ENCODE measurements at regions not wholly inside any gene's neighbourhood (a gene's known extent, or its start where the extent isn't known, plus 50 kb on each side); places are given as distances from the start of the nearest gene placed in this dataset.

DNA sequence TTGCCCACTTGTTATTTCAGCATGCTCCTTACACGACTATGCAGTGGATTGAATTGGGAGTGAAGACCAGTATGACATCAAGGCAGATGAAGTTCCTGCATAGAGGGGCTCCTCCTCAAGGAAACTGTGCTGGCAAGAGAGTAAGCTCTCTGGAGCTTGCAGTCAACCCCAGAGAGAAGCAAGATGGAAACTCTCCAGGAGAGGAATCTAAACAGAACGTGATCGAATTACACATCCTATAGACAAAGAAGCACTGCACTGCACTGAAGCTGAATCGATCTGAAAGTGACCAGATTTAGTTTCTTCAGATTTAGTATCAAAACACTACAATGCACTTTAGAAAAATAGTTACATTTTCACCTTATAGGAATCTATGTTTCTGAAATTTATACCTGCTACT, 947.7 kb upstream of the TENM4 start:
- no peak for TF ChIP-seq BHLHE40 (IDR thresholded peaks at IDR 0.05; ENCODE audit: low read depth, low read length)
- TF ChIP-seq, protein P1, sequence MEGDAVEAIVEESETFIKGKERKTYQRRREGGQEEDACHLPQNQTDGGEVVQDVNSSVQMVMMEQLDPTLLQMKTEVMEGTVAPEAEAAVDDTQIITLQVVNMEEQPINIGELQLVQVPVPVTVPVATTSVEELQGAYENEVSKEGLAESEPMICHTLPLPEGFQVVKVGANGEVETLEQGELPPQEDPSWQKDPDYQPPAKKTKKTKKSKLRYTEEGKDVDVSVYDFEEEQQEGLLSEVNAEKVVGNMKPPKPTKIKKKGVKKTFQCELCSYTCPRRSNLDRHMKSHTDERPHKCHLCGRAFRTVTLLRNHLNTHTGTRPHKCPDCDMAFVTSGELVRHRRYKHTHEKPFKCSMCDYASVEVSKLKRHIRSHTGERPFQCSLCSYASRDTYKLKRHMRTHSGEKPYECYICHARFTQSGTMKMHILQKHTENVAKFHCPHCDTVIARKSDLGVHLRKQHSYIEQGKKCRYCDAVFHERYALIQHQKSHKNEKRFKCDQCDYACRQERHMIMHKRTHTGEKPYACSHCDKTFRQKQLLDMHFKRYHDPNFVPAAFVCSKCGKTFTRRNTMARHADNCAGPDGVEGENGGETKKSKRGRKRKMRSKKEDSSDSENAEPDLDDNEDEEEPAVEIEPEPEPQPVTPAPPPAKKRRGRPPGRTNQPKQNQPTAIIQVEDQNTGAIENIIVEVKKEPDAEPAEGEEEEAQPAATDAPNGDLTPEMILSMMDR (conservative IDR thresholded peaks at IDR 0.05; ENCODE audit: low read depth, low read length) = no peak
- TF ChIP-seq RCOR1 (IDR thresholded peaks at IDR 0.05; ENCODE audit: insufficient replicate concordance, low read length) = no peak
- no peak for TF ChIP-seq POLR2A (IDR thresholded peaks at IDR 0.05; ENCODE audit: low read depth, low read length)
- no peak for TF ChIP-seq CEBPB (IDR thresholded peaks at IDR 0.05; ENCODE audit: low read depth, low read length)
- TF ChIP-seq SMC3 (IDR thresholded peaks at IDR 0.05; ENCODE audit: low read depth, low read length) = no peak
- TF ChIP-seq, protein P2, sequence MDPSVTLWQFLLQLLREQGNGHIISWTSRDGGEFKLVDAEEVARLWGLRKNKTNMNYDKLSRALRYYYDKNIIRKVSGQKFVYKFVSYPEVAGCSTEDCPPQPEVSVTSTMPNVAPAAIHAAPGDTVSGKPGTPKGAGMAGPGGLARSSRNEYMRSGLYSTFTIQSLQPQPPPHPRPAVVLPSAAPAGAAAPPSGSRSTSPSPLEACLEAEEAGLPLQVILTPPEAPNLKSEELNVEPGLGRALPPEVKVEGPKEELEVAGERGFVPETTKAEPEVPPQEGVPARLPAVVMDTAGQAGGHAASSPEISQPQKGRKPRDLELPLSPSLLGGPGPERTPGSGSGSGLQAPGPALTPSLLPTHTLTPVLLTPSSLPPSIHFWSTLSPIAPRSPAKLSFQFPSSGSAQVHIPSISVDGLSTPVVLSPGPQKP (IDR thresholded peaks at IDR 0.05; ENCODE audit: borderline replicate concordance, low read depth, low read length) = no peak
- no peak for TF ChIP-seq RAD21 (IDR thresholded peaks at IDR 0.05; ENCODE audit: low read length)
